Stimulated activated CD4-positive, alpha-beta T cell treated with anti-CD3 and anti-CD28 coated beads, TNF-alpha, amount 100 ng/mL, for 48 hours (primary cell): ENCODE measurements at regions not wholly inside any gene's neighbourhood (a gene's known extent, or its start where the extent isn't known, plus 50 kb on each side); places are given as distances from the start of the nearest gene placed in this dataset.
"Not testable (repeated sequence)": the region's sequence is repeated elsewhere in the genome, so short reads cannot be mapped to it uniquely, and the experiment has no call there.

Source experiments
- DNase-seq, 3 donors: peaks; one replicate each; pipeline ENCODE4 v3.0.0-alpha.2; 2020; ENCODE audit warnings: low read depth in 3 of 3

DNA sequence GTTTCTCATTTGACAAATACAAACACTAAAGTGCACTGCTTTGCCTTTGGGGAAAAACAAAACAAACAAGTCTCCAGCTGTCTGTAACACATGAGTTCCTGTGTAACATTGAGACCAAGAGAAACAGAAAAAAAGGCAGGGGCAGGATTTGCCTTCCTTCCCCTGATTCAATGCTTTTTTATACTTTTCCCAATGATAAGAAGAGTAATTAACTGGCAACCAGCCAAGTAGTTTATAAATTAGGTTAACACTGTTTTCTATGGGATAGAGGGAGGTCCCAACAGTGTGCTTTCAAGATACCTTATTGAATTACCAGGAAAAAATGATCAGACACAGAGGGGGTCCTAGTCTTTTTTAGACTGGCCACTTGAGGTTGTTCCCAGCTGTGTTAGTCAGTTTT lies 346.8 kb downstream of the TRIM36 start:
- no peak for DNase-seq

- DNase-seq = no peak
These were observed 347.3 kb downstream of the TRIM36 start for GRCh38 chr5:114822436-114822835.

DNA sequence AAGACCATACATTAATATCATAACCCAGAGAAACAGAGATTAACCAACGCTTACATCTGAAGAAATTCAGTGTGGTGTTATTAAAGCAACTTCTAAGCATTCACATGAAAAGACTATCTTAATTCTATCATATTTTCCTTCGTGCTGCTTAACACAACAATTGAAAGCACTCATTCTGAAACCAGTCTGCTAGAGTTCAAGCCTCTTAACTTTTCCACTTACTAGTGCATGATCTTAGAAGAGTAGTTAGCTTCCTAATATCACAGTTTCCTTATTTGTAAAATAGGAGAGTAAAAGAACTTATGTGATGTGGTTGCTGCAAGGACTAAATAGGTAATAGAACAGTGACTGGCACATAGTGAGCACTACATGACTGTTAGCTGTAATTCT lies 379.3 kb downstream of the TRIM36 start:
- DNase-seq = no peak

- DNase-seq = no peak
These were observed 379.8 kb downstream of the TRIM36 start for GRCh38 chr5:114789773-114790402.

GRCh38 chr5:114782869-114783268 lies 386.8 kb downstream of the TRIM36 start:
- DNase-seq = no peak

DNA sequence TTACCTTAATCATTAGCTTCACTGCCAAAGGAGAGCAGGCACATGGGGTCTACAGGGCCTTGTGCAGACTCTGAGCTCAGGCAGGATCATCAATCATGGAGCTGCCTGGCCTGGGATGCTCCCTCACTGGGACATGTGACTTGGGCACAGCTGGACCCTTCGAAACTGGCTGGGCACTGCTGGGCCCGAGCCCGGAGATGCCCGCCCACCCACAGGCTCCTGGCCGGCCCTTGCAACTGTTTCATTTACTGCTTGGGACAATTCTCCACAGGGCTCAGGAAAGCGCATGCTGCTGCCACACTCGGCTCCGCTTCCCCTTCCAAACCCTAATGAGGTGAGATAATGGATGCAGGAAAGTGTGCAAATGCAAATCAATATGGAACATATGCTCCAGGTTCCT lies 387.5 kb downstream of the TRIM36 start:
- no peak for DNase-seq

DNA sequence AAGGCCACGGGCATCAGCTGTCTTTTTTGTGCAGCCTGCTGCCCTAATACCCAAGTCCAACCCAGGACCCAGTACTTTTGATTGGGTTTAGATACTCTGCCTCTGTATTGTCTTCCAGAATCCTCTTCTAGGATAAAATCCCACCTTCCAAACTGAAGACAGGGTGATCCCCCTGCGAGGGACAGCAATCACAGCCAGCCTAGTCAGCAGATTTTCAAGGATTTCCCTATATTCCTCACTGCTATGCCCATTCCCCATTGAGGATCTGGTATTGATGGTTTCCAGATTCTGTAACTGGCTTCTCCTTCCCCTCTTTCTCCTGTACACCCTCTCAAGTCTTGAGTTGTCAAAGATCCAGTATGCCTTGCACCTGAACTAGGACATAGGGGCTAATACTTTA lies 389.4 kb downstream of the TRIM36 start:
- no peak for DNase-seq

DNA sequence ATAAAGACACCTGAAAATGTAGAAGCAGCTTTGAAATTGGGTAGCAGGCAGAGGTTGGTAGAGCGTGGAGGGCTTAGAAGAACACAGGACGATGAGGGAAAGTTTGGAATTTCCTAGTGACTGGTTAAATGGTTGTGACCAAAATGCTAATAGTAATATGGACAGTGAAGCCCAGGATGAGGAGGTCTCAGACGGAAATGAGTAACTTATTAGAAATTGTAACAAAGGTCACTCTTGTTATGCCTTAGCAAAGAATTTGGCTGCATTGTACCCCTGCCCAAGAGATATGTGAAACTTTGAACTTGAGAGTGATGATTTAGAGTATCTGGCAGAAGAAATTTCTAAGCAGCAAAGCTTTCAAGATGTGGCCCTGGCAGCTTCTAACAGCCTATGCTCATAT lies 382.5 kb downstream of the KCNN2 start:
- DNase-seq = no peak

GRCh38 chr5:114734238-114734637 lies 372.4 kb downstream of the KCNN2 start:
- DNase-seq = no peak

DNA sequence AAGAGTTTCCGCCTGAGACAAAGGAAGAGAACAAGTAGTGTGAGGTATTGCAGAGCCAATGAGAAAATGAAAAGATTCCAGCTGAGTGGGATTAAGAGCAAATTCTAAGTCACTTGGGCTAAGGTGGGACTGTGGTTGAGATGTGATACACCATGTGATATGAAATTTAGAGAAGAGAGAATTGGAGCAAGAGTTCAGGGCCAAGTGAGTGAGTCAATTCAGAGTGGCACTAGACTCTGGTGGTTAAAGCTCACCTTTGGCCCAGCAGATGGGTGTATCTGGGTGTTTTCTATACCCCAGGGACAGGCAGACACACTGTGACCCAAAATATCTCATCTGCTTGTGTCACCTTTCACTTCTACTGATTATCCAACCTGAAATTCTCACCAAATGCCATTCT lies 368.1 kb downstream of the KCNN2 start:
- no peak for DNase-seq

DNA sequence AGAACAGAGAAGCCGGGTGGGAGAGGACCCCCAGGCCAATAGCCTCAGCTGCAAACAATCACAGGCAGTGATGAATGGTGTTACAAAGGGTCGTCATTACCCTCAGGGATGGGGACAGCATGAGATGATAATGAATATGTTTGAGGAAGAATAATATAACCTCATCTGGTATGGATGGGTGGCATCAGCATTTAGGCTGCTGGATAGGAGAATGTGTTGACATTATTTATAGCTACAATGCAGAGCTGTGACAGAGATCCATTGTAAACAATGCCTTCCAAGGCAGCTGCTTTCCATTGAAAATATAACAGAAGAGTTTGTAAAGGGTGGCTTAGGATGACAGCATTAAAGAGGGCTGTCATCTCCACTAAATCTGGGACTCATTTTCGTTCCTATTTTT lies 365.5 kb downstream of the KCNN2 start:
- no peak for DNase-seq

GRCh38 chr5:114726131-114726530 lies 364.3 kb downstream of the KCNN2 start:
- DNase-seq = no peak

DNA sequence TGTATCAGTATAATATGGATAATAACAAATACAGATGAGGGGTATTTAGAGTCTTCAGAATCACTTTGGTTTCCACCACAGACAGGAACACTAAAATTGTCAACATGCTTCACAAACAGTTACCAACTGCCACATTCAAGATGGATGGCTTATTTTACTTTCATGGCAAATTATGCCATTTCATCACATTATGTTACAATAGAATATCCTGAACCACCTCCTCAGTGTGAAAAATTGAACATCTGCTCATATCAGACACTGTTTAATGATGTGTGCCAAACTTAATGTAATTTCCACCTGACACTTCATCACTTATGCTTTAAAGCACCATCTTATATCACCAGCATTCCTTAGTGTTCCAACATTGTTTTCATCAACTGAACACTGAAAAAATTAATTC lies 357.4 kb downstream of the KCNN2 start:
- no peak for DNase-seq

DNA sequence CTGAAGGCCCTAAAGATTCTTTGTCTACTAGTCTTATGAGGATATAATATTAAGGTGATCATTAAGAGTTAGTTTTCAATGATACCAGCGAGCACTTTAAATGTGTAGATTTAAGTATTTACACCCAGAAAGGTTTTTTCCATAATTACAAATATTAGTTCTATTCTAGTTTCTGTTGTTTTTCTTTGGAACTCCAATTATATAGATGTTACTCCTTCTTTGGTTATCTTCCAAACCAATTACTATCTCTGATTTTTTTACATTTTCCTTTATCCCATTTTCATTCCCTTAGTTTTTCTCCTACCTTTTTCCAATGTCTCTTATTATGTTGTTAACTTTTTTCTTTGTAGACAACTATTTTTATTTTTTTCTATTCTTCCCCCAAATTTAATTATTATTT lies 355.1 kb downstream of the KCNN2 start:
- DNase-seq = no peak

- not testable (repeated sequence) for DNase-seq
These were observed 342.5 kb downstream of the KCNN2 start for GRCh38 chr5:114704225-114704893.

DNA sequence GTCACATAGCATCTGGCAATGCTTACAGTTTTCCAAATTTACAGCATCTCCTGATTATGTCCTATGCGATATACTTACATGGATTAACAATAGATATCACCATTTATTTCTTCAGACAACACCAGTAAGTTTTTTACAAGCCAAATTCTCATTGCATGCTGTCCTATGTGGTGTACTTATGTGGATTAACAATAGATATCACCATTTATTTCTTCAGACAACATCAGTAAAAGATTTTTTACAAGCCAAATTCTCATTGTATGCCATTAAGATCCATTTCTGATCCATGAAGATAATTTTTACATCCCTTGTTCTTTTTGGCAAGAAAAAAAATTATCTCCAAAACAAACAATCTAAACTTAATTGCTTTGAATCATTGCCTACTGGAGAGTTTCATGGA lies 340.9 kb downstream of the KCNN2 start:
- DNase-seq = no peak

GRCh38 chr5:114702136-114702535 lies 340.3 kb downstream of the KCNN2 start:
- DNase-seq = no peak

DNA sequence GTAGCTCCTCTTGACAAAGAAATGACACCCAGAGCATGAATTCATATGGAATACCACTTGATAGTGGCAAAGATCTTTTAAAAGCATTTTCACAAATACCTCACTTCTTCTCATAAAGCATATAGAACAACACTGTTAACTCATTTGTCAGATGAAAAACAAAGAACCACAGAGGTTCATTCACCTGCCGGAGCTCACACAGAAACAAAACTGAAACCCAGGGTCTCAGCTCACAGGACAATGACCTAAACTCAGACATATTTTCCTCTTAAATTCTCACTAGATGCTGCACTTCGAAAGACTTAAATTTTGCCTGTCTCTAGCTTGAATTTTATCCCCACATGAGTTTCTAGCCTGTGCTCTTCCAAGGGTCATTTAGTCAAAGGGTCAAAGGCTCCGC lies 339.0 kb downstream of the KCNN2 start:
- DNase-seq = no peak

DNA sequence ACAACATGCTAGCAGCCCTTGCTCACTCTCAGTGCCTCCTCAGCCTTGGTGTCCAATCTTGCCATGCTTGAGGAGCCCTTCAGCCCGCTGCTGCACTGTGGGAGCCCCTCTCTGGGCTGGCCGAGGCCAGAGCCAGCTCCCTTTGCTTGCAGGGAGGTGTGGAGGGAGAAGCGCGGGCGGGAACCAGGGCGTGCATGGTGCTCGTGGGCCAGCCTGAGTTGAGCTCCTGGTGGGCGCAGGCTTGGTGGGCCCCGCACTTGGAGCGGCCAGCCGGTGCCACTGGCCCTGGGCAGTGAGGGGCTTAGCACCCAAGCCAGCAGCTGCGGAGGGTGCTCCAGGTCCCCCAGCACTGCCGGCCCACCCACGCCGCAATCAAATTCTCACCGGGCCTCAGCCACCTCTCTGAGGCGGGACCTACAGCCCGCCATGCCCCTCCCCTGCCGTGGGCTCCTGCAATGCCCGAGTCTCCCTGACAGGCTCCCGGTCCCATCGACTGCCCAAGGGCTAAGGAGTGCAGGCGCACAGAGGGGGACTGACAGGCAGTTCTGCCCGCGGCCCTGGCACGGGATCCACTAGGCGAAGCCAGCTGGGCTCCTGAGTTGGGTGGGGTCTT lies 333.5 kb downstream of the KCNN2 start:
- no peak for DNase-seq

DNA sequence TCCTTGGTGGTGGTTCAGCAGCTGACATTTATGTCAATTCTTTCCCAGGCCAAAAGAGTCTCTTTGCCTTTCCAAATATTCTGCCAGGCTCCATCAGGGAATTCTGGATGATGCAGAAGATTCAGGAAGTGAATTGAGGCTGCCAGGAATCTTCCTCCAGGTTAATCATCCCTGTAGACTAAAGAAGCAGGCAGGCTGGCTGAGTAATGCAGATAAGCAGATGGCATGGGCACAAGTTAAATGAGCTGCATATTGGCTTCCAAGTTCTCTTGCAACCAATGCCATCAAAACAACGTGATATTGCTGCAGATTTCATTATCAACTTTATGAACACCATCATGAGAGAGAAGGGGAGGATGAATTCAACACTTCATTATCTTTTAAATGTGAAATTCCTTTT lies 324.5 kb downstream of the KCNN2 start:
- DNase-seq = no peak

GRCh38 chr5:114678778-114679177 lies 316.9 kb downstream of the KCNN2 start:
- DNase-seq = no peak

DNA sequence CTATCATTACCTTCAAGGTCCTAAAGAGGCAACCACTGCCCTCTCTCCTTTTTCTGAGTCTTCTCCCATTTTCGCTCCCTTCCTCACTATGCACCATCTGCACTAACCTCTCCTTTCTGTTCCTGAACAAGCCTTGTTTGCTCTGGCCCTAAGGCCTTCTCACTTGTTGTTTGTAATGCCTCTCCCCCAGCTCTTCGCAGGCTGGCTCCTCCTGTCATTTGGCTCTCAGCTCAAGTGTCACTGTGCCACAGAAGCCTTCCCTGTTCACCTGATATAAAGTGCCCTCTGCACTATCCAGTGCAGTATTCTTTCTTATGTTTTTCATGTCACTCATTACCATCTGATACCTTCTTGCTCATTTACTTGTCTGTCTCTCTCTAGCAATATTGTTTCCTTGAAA lies 303.7 kb downstream of the KCNN2 start:
- no peak for DNase-seq

DNA sequence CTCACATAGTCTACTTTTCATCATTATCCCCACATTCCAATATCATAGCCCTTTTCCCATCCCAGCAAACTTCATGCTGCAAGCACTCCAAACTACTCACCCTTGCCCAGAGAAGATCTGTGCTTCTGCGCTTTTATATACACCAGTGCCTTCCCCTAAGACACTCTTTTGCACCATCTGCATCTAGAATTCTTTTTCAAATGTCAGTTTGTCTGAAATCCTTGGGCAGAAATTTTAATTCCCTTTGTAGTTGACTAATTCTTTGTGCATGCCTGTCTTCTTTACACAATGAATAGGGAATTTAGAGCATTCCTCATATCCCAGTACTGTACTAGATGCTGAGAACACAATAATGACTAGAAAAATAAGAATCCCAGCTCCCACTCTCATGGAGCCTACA lies 298.9 kb downstream of the KCNN2 start:
- DNase-seq = no peak

DNA sequence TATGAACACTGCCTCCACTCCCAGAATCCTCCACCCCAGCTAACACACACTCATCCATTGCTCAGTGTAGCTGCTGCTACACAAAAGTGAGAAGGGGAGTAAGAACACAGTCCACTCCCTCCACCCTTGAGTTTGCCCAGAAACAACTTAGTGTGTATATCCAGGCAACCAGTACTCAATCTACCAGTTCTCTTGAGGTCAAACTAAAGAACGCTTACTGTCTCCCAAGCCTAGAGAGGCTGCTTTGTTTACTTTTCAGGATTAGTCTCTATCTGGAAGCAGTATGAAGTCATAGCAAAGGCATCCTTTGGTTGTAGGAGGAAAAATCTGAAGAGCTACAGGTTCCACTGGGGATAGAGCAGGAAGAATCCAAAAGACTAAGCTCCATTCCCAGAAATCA lies 296.3 kb downstream of the KCNN2 start:
- no peak for DNase-seq
